ENCODE measurements at regions not wholly inside any gene's neighbourhood (a gene's known extent, or its start where the extent isn't known, plus 50 kb on each side); places are given as distances from the start of the nearest gene placed in this dataset.

DNA sequence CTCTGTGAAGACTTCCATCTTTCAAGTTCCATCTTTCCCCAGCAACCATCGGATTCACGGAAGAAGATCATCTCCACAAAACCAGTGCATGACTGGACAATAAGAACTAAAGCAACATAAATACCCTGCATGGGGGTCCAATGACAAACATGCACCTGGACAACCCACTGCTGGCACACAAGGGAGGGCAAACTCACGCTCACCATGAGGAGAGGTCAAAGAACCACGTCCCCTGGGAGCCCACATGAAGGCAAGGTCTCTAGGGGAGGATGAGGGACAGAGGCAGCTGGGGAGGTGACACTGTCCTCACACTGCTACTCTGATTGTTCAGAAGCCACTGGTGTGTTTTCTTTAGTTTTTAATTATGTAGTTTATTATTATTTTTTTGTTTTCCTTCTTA lies 190.8 kb downstream of the MED10 start:
- CTCF ChIA-PET: no interaction called here
- Histone ChIP-seq H3K4me1 (ENCODE audit: insufficient read depth, low read length, poor library complexity, severe bottlenecking) (no peaks in the 10 kb centered on the region), H3K27ac (ENCODE audit: low read depth, low read length, poor library complexity, severe bottlenecking) (no peak overlapping the region), H3K36me3 (ENCODE audit: insufficient read depth, low read length, poor library complexity, severe bottlenecking) (no peaks in the 10 kb centered on the region), H3K27me3 (replicated peaks; ENCODE audit: insufficient read depth, low read depth, low read length, poor library complexity) (peaks cover 5% of the 10 kb centered on the region), H3K4me3 (ENCODE audit: low read depth, low read length, poor library complexity, severe bottlenecking) (no peak overlapping the region), H3K9me3 (ENCODE audit: low read depth, low read length, poor library complexity, severe bottlenecking) (no peaks in the 10 kb centered on the region)
- POLR2A ChIA-PET (ENCODE audit: low non-redundant PET): no interaction called here
- TF ChIP-seq, protein P1, sequence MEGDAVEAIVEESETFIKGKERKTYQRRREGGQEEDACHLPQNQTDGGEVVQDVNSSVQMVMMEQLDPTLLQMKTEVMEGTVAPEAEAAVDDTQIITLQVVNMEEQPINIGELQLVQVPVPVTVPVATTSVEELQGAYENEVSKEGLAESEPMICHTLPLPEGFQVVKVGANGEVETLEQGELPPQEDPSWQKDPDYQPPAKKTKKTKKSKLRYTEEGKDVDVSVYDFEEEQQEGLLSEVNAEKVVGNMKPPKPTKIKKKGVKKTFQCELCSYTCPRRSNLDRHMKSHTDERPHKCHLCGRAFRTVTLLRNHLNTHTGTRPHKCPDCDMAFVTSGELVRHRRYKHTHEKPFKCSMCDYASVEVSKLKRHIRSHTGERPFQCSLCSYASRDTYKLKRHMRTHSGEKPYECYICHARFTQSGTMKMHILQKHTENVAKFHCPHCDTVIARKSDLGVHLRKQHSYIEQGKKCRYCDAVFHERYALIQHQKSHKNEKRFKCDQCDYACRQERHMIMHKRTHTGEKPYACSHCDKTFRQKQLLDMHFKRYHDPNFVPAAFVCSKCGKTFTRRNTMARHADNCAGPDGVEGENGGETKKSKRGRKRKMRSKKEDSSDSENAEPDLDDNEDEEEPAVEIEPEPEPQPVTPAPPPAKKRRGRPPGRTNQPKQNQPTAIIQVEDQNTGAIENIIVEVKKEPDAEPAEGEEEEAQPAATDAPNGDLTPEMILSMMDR (conservative IDR thresholded peaks at IDR 0.05; ENCODE audit: low read depth, low read length): no peak
- no peak for TF ChIP-seq EZH2 (IDR thresholded peaks at IDR 0.05; ENCODE audit: borderline replicate concordance, low read depth, low read length, poor library complexity, severe bottlenecking)
- DNase-seq (ENCODE audit: low spot score): no peak
- intact Hi-C loops (cut with micrococcal nuclease; ENCODE audit: unreplicated experiment): no loop called here
- no TSS peak for BruUV-seq (replicated peaks)

DNA sequence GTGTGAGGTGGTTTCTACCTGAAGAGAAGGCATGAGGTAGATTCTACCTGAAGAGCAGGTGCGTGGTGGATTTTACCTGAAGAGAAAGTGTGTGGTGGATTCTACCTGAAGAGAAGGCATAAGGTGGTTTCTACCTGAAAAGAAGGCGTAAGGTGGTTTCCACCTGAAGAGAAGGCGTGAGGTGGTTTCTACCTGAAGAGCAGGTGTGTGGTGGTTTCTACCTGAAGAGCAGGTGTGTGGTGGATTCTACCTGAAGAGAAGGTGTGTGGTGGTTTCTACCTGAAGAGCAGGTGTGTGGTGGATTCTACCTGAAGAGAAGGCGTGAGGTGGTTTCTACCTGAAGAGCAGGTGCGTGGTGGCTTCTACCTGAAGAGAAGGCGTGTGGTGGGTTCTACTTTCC lies 192.8 kb downstream of the MED10 start:
- no peaks in the 10 kb centered on the region for H3K36me3 ChIP-seq (ENCODE audit: insufficient read depth, low read length, poor library complexity, severe bottlenecking)
- POLR2A ChIA-PET (ENCODE audit: low non-redundant PET): no interaction called here
- H3K27ac ChIP-seq (ENCODE audit: low read depth, low read length, poor library complexity, severe bottlenecking): no peak overlapping the region
- CTCF ChIA-PET: no interaction called here
- DNase-seq (ENCODE audit: low spot score): no peak
- H3K4me1 ChIP-seq (ENCODE audit: insufficient read depth, low read length, poor library complexity, severe bottlenecking): no peaks in the 10 kb centered on the region
- no TSS peak for BruUV-seq (replicated peaks)
- H3K27me3 ChIP-seq (replicated peaks; ENCODE audit: insufficient read depth, low read depth, low read length, poor library complexity): no peaks in the 10 kb centered on the region
- no peak overlapping the region for H3K4me3 ChIP-seq (ENCODE audit: low read depth, low read length, poor library complexity, severe bottlenecking)
- TF ChIP-seq, protein P1 (conservative IDR thresholded peaks at IDR 0.05; ENCODE audit: low read depth, low read length): no peak
- no peak for TF ChIP-seq EZH2 (IDR thresholded peaks at IDR 0.05; ENCODE audit: borderline replicate concordance, low read depth, low read length, poor library complexity, severe bottlenecking)
- intact Hi-C loops (cut with micrococcal nuclease; ENCODE audit: unreplicated experiment): no loop called here
- no peaks in the 10 kb centered on the region for H3K9me3 ChIP-seq (ENCODE audit: low read depth, low read length, poor library complexity, severe bottlenecking)

DNA sequence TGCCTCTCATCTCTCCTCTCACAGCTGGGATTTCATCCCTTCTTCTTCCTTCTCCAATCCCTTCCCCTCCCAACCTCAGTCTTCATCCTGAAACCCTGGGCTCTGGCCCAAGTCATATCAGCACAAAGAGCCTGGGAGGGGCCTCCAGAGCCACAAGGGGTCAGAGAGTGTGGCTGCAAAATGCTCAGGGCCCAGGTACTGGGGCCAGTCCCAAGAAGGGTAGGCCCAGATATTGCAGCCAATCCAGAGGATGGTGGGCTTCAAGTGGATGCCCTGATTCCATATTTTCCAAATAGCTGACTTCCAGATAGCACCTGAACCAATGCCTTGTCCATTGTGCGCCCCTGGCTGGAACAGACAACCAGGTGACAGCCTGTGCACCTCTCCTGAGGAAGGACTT lies 193.9 kb downstream of the MED10 start:
- no peak for DNase-seq (ENCODE audit: low spot score)
- Histone ChIP-seq H3K9me3 (ENCODE audit: low read depth, low read length, poor library complexity, severe bottlenecking) (no peaks in the 10 kb centered on the region), H3K27ac (ENCODE audit: low read depth, low read length, poor library complexity, severe bottlenecking) (no peak overlapping the region), H3K27me3 (replicated peaks; ENCODE audit: insufficient read depth, low read depth, low read length, poor library complexity) (no peaks in the 10 kb centered on the region), H3K36me3 (ENCODE audit: insufficient read depth, low read length, poor library complexity, severe bottlenecking) (no peaks in the 10 kb centered on the region), H3K4me1 (ENCODE audit: insufficient read depth, low read length, poor library complexity, severe bottlenecking) (no peaks in the 10 kb centered on the region), H3K4me3 (ENCODE audit: low read depth, low read length, poor library complexity, severe bottlenecking) (no peak overlapping the region)
- TF ChIP-seq EZH2 (IDR thresholded peaks at IDR 0.05; ENCODE audit: borderline replicate concordance, low read depth, low read length, poor library complexity, severe bottlenecking): no peak
- TF ChIP-seq, protein P1 (conservative IDR thresholded peaks at IDR 0.05; ENCODE audit: low read depth, low read length): no peak
- no TSS peak for BruUV-seq (replicated peaks)
- intact Hi-C loops (cut with micrococcal nuclease; ENCODE audit: unreplicated experiment): no loop called here
- ChIA-PET POLR2A (ENCODE audit: low non-redundant PET) (no interaction called here), CTCF (no interaction called here)
